HG03460 (cell line): ENCODE measurements at regions not wholly inside any gene's neighbourhood (a gene's known extent, or its start where the extent isn't known, plus 50 kb on each side); places are given as distances from the start of the nearest gene placed in this dataset.

Source experiments
- ATAC-seq: cut with Tn5 transposase; IDR thresholded peaks from one replicate; pipeline ENCODE4 v1.9.1; 2021; ENCODE audit not compliant: unreplicated experiment

- ATAC-seq, result no peak
Measured at GRCh38 chr3:88921986-88922385, 185.4 kb upstream of the EPHA3 start.

GRCh38 chr3:88926221-88926620 is 181.2 kb upstream of the EPHA3 start:
- ATAC-seq, result no peak

GRCh38 chr3:88930611-88931010 is 176.8 kb upstream of the EPHA3 start:
- no peak for ATAC-seq

- ATAC-seq, result no peak
Measured at GRCh38 chr3:88936831-88937230, 170.6 kb upstream of the EPHA3 start.

GRCh38 chr3:88940296-88940695 is 167.1 kb upstream of the EPHA3 start:
- no peak for ATAC-seq

- ATAC-seq, result no peak
Measured at GRCh38 chr3:88947013-88947412, 160.4 kb upstream of the EPHA3 start.

GRCh38 chr3:88954853-88955252 is 152.6 kb upstream of the EPHA3 start:
- ATAC-seq, result no peak

GRCh38 chr3:88955274-88955673 is 152.1 kb upstream of the EPHA3 start:
- no peak for ATAC-seq

- ATAC-seq, result no peak
Measured at GRCh38 chr3:88957711-88958439, 149.5 kb upstream of the EPHA3 start.

- no peak for ATAC-seq
Measured at GRCh38 chr3:88960019-88960418, 147.4 kb upstream of the EPHA3 start.

- no peak for ATAC-seq
Measured at GRCh38 chr3:88963003-88963402, 144.4 kb upstream of the EPHA3 start.

- no peak for ATAC-seq
Measured at GRCh38 chr3:88979760-88980159, 127.7 kb upstream of the EPHA3 start.

GRCh38 chr3:88983458-88983857 is 124.0 kb upstream of the EPHA3 start:
- ATAC-seq, result no peak

GRCh38 chr3:88984256-88984655 is 123.2 kb upstream of the EPHA3 start:
- no peak for ATAC-seq

- no peak for ATAC-seq
Measured at GRCh38 chr3:88984832-88985231, 122.6 kb upstream of the EPHA3 start.

GRCh38 chr3:88985491-88985890 is 121.9 kb upstream of the EPHA3 start:
- no peak for ATAC-seq

- ATAC-seq, result no peak
Measured at GRCh38 chr3:88986834-88987233, 120.6 kb upstream of the EPHA3 start.

GRCh38 chr3:88987776-88988175 is 119.6 kb upstream of the EPHA3 start:
- ATAC-seq, result no peak

GRCh38 chr3:88988906-88989305 is 118.5 kb upstream of the EPHA3 start:
- ATAC-seq, result no peak

- ATAC-seq, result no peak
Measured at GRCh38 chr3:88991496-88991895, 115.9 kb upstream of the EPHA3 start.

GRCh38 chr3:88996691-88997090 is 110.7 kb upstream of the EPHA3 start:
- no peak for ATAC-seq

GRCh38 chr3:88997260-88997659 is 110.2 kb upstream of the EPHA3 start:
- no peak for ATAC-seq

- no peak for ATAC-seq
Measured at GRCh38 chr3:89000886-89001285, 106.5 kb upstream of the EPHA3 start.
